Upper lobe of left lung (tissue), 6 donors: ENCODE measurements at regions not wholly inside any gene's neighbourhood (a gene's known extent, or its start where the extent isn't known, plus 50 kb on each side); places are given as distances from the start of the nearest gene placed in this dataset.

Experiments
- ATAC-seq, 2 donors: fragments of 200-7000 bp; cut with Tn5 transposase; one replicate each; pipeline ENCODE4 v1.9.1; 2022; ENCODE audit warnings: mild to moderate bottlenecking in 2 of 2, moderate library complexity in 2 of 2; ENCODE audit not compliant: low FRiP score in 2 of 2
- DNase-seq, 2 donors: peaks; one replicate each; pipeline ENCODE4 v3.0.0-alpha.2; 2019 to 2020
- H3K27ac ChIP-seq, 4 donors: fragments of 200-600 bp; sonication (generic); one replicate each; pipeline ENCODE4 v1.5.1; 2016 to 2019
- H3K27me3 ChIP-seq, 4 donors: fragments of 200-600 bp; sonication (generic); one replicate each; pipeline ENCODE4 v1.5.1; 2017 to 2019
- H3K36me3 ChIP-seq, 4 donors: fragments of 200-600 bp; sonication (generic); one replicate each; pipeline ENCODE4 v1.5.1; 2016 to 2019
- H3K4me1 ChIP-seq, 4 donors: fragments of 200-600 bp; sonication (generic); one replicate each; pipeline ENCODE4 v1.5.1; 2018 to 2019
- H3K4me3 ChIP-seq, 4 donors: fragments of 200-600 bp; sonication (generic); one replicate each; pipeline ENCODE4 v1.5.1; 2017 to 2019; ENCODE audit warnings: mild to moderate bottlenecking in 2 of 4, moderate library complexity in 1 of 4
- H3K9me3 ChIP-seq, 4 donors: fragments of 200-600 bp; sonication (generic); one replicate each; pipeline ENCODE4 v1.5.1; 2018 to 2019
- CTCF ChIP-seq, 6 experiments: fragments of 450-650 bp in 4 of 6; fragments of 200-600 bp in 2 of 6; sonication (generic) in 2 of 6; IDR thresholded peaks; one replicate each; pipeline ENCODE4 v1.5.1; 2016 to 2019; ENCODE audit warnings: antibody characterized with exemption in 6 of 6
- EP300 ChIP-seq, 4 donors: sonication (generic); formaldehyde crosslinking; IDR thresholded peaks; one replicate each; pipeline ENCODE4 v1.5.1; 2017; ENCODE audit warnings: antibody characterized with exemption in 4 of 4, control low read depth in 2 of 4
- POLR2A ChIP-seq, 4 donors: fragments of 450-650 bp; IDR thresholded peaks; one replicate each; pipeline ENCODE4 v1.5.1; 2016 to 2017; ENCODE audit warnings: antibody characterized with exemption in 4 of 4, mild to moderate bottlenecking in 2 of 4
- POLR2AphosphoS5 ChIP-seq, 2 donors: sonication (generic); formaldehyde crosslinking; IDR thresholded peaks; one replicate each; pipeline ENCODE4 v1.5.1; 2017; ENCODE audit warnings: antibody characterized with exemption in 2 of 2
- WGBS, 2 donors: methylation state at CpG; one replicate each; pipeline ENCODE4 v1.1.5; 2017 to 2018; 5-methylcytosine and 5-hydroxymethylcytosine counted together
- donor health status: DM: no; HTN: no; CAD: no; lungs with moderate emphysema.
- donor health status: DM: no; HTN: yes; CAD: no; lungs with severe emphysema.

- no peaks in the 10 kb centered on the region for H3K36me3 ChIP-seq
- H3K27me3 ChIP-seq, result no peaks in the 10 kb centered on the region
- H3K4me3 ChIP-seq, result no peak overlapping the region
- no peak overlapping the region for H3K27ac ChIP-seq
- ATAC-seq (no peak), DNase-seq (no peak)
- H3K9me3 ChIP-seq, result no peaks in the 10 kb centered on the region
- no peaks in the 10 kb centered on the region for H3K4me1 ChIP-seq
- TF ChIP-seq CTCF (IDR thresholded peaks at IDR 0.05) (no peak), EP300 (IDR thresholded peaks at IDR 0.05) (no peak), POLR2A (IDR thresholded peaks at IDR 0.05) (no peak), POLR2AphosphoS5 (IDR thresholded peaks at IDR 0.05) (no peak)
- 70 to 79% methylated on average over 5 of the region's 5 CpGs for WGBS, 2 donors
These were observed 648.5 kb upstream of the NR2F2 start for GRCh38 chr15:95681836-95682544.

GRCh38 chr15:95684126-95684525 lies 646.4 kb upstream of the NR2F2 start:
- no peak overlapping the region for H3K4me3 ChIP-seq
- H3K27me3 ChIP-seq, result no peaks in the 10 kb centered on the region
- no peak for DNase-seq
- no peaks in the 10 kb centered on the region for H3K4me1 ChIP-seq
- H3K27ac ChIP-seq, result no peak overlapping the region
- no peaks in the 10 kb centered on the region for H3K9me3 ChIP-seq
- WGBS, 2 donors, result 89% methylated on average over 4 of the region's 4 CpGs
- ATAC-seq, result no peak
- H3K36me3 ChIP-seq, result no peaks in the 10 kb centered on the region
- TF ChIP-seq POLR2AphosphoS5 (IDR thresholded peaks at IDR 0.05), result no peak
- no peak for TF ChIP-seq POLR2A (IDR thresholded peaks at IDR 0.05)
- TF ChIP-seq CTCF (IDR thresholded peaks at IDR 0.05), result no peak
- TF ChIP-seq EP300 (IDR thresholded peaks at IDR 0.05), result no peak

- TF ChIP-seq CTCF (IDR thresholded peaks at IDR 0.05), result no peak
- TF ChIP-seq POLR2A (IDR thresholded peaks at IDR 0.05), result no peak
- TF ChIP-seq EP300 (IDR thresholded peaks at IDR 0.05), result peak in 1 of 4 donors; percentile 6
- TF ChIP-seq POLR2AphosphoS5 (IDR thresholded peaks at IDR 0.05), result peak in 1 of 2 donors; percentile 9
- Histone ChIP-seq H3K36me3 (no peaks in the 10 kb centered on the region), H3K4me1 (no peaks in the 10 kb centered on the region), H3K27me3 (no peaks in the 10 kb centered on the region), H3K9me3 (no peaks in the 10 kb centered on the region), H3K4me3 (no peak overlapping the region), H3K27ac (no peak overlapping the region)
- DNase-seq (no peak), ATAC-seq (peak in 1 of 2 donors; percentile 62)
- WGBS, 2 donors, result 30 to 50% methylated on average over 1 of the region's 1 CpG
These were observed 645.8 kb upstream of the NR2F2 start for GRCh38 chr15:95684693-95685115.

- Histone ChIP-seq H3K4me1 (no peaks in the 10 kb centered on the region), H3K36me3 (no peaks in the 10 kb centered on the region), H3K9me3 (no peaks in the 10 kb centered on the region), H3K4me3 (no peak overlapping the region), H3K27me3 (no peaks in the 10 kb centered on the region), H3K27ac (no peak overlapping the region)
- DNase-seq, result no peak
- TF ChIP-seq POLR2AphosphoS5 (IDR thresholded peaks at IDR 0.05) (no peak), POLR2A (IDR thresholded peaks at IDR 0.05) (no peak), CTCF (IDR thresholded peaks at IDR 0.05) (no peak), EP300 (IDR thresholded peaks at IDR 0.05) (no peak)
- 89 to 92% methylated on average over 1 of the region's 1 CpG for WGBS, 2 donors
- no peak for ATAC-seq
These were observed 643.4 kb upstream of the NR2F2 start for GRCh38 chr15:95687061-95687460.

- DNase-seq (no peak), ATAC-seq (no peak)
- TF ChIP-seq CTCF (IDR thresholded peaks at IDR 0.05), result no peak
- no peak for TF ChIP-seq POLR2AphosphoS5 (IDR thresholded peaks at IDR 0.05)
- TF ChIP-seq POLR2A (IDR thresholded peaks at IDR 0.05), result no peak
- no peak for TF ChIP-seq EP300 (IDR thresholded peaks at IDR 0.05)
- H3K27me3 ChIP-seq, result no peaks in the 10 kb centered on the region
- 86 to 93% methylated on average over 2 of the region's 2 CpGs for WGBS, 2 donors
- no peaks in the 10 kb centered on the region for H3K4me1 ChIP-seq
- no peak overlapping the region for H3K4me3 ChIP-seq
- no peaks in the 10 kb centered on the region for H3K36me3 ChIP-seq
- no peak overlapping the region for H3K27ac ChIP-seq
- no peaks in the 10 kb centered on the region for H3K9me3 ChIP-seq
These were observed 642.8 kb upstream of the NR2F2 start for GRCh38 chr15:95687686-95688085.
